Lower lobe of right lung (tissue), 2 donors: ENCODE measurements at regions not wholly inside any gene's neighbourhood (a gene's known extent, or its start where the extent isn't known, plus 50 kb on each side); places are given as distances from the start of the nearest gene placed in this dataset.

ENCODE experiments used
- ATAC-seq, 2 donors: fragments of 200-7000 bp; cut with Tn5 transposase; one replicate each; pipeline ENCODE4 v1.9.1; 2020 to 2022; ENCODE audit warnings: mild to moderate bottlenecking in 2 of 2, moderate library complexity in 2 of 2
- DNase-seq: peaks from one replicate; pipeline ENCODE4 v3.0.0-alpha.2; 2020
- H3K27ac ChIP-seq: fragments of 200-600 bp; one replicate; pipeline ENCODE4 v1.8.0; 2022
- H3K27me3 ChIP-seq: fragments of 200-600 bp; one replicate; pipeline ENCODE4 v1.8.0; 2022; ENCODE audit warnings: low read depth
- H3K36me3 ChIP-seq: fragments of 200-600 bp; one replicate; pipeline ENCODE4 v1.8.0; 2022; ENCODE audit warnings: mild to moderate bottlenecking
- H3K4me1 ChIP-seq: fragments of 200-600 bp; one replicate; pipeline ENCODE4 v1.8.0; 2022
- H3K4me3 ChIP-seq: fragments of 200-600 bp; one replicate; pipeline ENCODE4 v1.8.0; 2022; ENCODE audit warnings: mild to moderate bottlenecking
- H3K9me3 ChIP-seq: fragments of 200-600 bp; one replicate; pipeline ENCODE4 v1.8.0; 2022
- intact Hi-C: fragments of 100-400 bp; cut with DNase I; formaldehyde crosslinking; loops from one replicate; pipeline ENCODE4 v1.11.0; 2022
- TF ChIP-seq, protein P1 (sequence below): fragments of 200-600 bp; IDR thresholded peaks from one replicate; pipeline ENCODE4 v1.8.0; 2022; ENCODE audit warnings: antibody characterized with exemption, mild to moderate bottlenecking
- donor health status: DM: no; HTN: yes; CAD: no; lungs with severe emphysema.

- Histone ChIP-seq H3K27ac (no peak overlapping the region), H3K27me3 (no peaks in the 10 kb centered on the region), H3K4me1 (no peaks in the 10 kb centered on the region), H3K4me3 (no peak overlapping the region), H3K36me3 (no peaks in the 10 kb centered on the region), H3K9me3 (no peaks in the 10 kb centered on the region)
- no peak for DNase-seq
- TF ChIP-seq, protein P1, sequence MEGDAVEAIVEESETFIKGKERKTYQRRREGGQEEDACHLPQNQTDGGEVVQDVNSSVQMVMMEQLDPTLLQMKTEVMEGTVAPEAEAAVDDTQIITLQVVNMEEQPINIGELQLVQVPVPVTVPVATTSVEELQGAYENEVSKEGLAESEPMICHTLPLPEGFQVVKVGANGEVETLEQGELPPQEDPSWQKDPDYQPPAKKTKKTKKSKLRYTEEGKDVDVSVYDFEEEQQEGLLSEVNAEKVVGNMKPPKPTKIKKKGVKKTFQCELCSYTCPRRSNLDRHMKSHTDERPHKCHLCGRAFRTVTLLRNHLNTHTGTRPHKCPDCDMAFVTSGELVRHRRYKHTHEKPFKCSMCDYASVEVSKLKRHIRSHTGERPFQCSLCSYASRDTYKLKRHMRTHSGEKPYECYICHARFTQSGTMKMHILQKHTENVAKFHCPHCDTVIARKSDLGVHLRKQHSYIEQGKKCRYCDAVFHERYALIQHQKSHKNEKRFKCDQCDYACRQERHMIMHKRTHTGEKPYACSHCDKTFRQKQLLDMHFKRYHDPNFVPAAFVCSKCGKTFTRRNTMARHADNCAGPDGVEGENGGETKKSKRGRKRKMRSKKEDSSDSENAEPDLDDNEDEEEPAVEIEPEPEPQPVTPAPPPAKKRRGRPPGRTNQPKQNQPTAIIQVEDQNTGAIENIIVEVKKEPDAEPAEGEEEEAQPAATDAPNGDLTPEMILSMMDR = peak; percentile 10
- intact Hi-C loops = no loop called here
- ATAC-seq = no peak
These were observed 289.0 kb upstream of the RASGRP1 start for GRCh38 chr15:38853608-38854007.

DNA sequence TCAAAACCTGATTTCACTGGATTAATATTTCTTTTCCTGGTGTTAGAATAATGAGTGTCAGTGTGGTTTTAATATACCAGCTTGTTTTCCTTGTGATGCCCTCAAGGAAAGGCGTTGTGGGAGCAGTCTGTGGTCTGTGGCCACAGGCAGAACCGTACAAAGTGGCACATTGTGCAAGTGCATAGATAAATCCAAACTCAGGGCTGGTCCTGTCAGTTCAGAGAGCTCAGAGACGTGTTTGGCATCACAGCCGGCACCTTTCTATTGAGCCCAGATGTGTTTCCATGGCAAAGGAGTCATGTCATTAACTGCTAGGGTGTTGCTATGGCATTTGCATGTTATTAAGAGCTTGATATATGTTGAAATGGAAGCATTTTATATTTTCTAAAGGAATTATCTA lies 289.9 kb upstream of the RASGRP1 start:
- DNase-seq = no peak
- H3K4me1 ChIP-seq = no peaks in the 10 kb centered on the region
- no peak overlapping the region for H3K4me3 ChIP-seq
- no peaks in the 10 kb centered on the region for H3K9me3 ChIP-seq
- H3K27me3 ChIP-seq = no peaks in the 10 kb centered on the region
- intact Hi-C loops = no loop called here
- ATAC-seq = no peak
- no peak overlapping the region for H3K27ac ChIP-seq
- H3K36me3 ChIP-seq = no peaks in the 10 kb centered on the region
- TF ChIP-seq, protein P1 = no peak

DNA sequence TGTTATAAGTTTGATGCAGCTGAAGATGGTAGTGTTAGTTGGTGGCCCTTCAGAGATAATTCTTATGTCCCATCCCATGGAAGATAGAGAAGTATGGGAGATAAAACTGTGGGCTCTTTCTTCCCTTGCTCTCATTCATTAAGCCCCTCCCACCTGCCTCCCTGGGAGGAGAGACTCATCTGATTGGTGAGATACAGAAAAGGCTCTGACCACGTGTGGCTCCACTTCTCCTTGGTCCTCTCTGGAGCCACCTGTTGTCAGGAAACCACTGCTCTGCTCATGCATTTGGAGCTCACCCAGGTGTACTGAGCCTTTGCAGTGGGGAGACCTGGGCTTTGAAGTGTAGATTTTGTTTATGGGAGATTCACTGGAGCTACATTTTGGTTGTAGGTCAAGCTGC lies 293.2 kb upstream of the RASGRP1 start:
- ATAC-seq (no peak), DNase-seq (no peak)
- TF ChIP-seq, protein P1 = no peak
- no peaks in the 10 kb centered on the region for H3K9me3 ChIP-seq
- H3K36me3 ChIP-seq = no peaks in the 10 kb centered on the region
- no peaks in the 10 kb centered on the region for H3K27me3 ChIP-seq
- no peak overlapping the region for H3K4me3 ChIP-seq
- no peak overlapping the region for H3K27ac ChIP-seq
- intact Hi-C loops = no loop called here
- H3K4me1 ChIP-seq = peaks cover 10% of the 10 kb centered on the region

- H3K27ac ChIP-seq = no peak overlapping the region
- TF ChIP-seq, protein P1 = no peak
- intact Hi-C loops = no loop called here
- no peak for ATAC-seq
- no peaks in the 10 kb centered on the region for H3K36me3 ChIP-seq
- DNase-seq = no peak
- peaks cover 15% of the 10 kb centered on the region for H3K4me1 ChIP-seq
- no peaks in the 10 kb centered on the region for H3K27me3 ChIP-seq
- H3K4me3 ChIP-seq = no peak overlapping the region
- H3K9me3 ChIP-seq = no peaks in the 10 kb centered on the region
These were observed 295.0 kb upstream of the RASGRP1 start for GRCh38 chr15:38859574-38859973.

GRCh38 chr15:38860253-38860652 lies 295.6 kb upstream of the RASGRP1 start:
- intact Hi-C loops = no loop called here
- peak; percentile 45 to 52 for ATAC-seq
- Histone ChIP-seq H3K9me3 (no peaks in the 10 kb centered on the region), H3K27me3 (no peaks in the 10 kb centered on the region), H3K4me1 (peaks cover 18% of the 10 kb centered on the region), H3K36me3 (no peaks in the 10 kb centered on the region), H3K4me3 (no peak overlapping the region), H3K27ac (no peak overlapping the region)
- TF ChIP-seq, protein P1 = no peak
- DNase-seq = no peak

- Histone ChIP-seq H3K36me3 (no peaks in the 10 kb centered on the region), H3K9me3 (no peaks in the 10 kb centered on the region), H3K27ac (no peak overlapping the region), H3K4me1 (peaks cover 18% of the 10 kb centered on the region), H3K4me3 (no peak overlapping the region), H3K27me3 (no peaks in the 10 kb centered on the region)
- TF ChIP-seq, protein P1 = no peak
- intact Hi-C loops = no loop called here
- ATAC-seq = no peak
- no peak for DNase-seq
These were observed 296.1 kb upstream of the RASGRP1 start for GRCh38 chr15:38860674-38861073.
